PC-3 (cell line): ENCODE measurements at regions not wholly inside any gene's neighbourhood (a gene's known extent, or its start where the extent isn't known, plus 50 kb on each side); places are given as distances from the start of the nearest gene placed in this dataset.

Experiments used
- EZH2 ChIP-seq: fragments of 300-600 bp; sonication (generic); IDR thresholded peaks from one replicate; pipeline ENCODE4 v1.6.1; 2017; ENCODE audit warnings: antibody characterized with exemption, mild to moderate bottlenecking, low read length; ENCODE audit not compliant: unreplicated experiment
- TF ChIP-seq, protein P1 (sequence below): fragments of 300-600 bp; sonication (generic); conservative IDR thresholded peaks from 2 replicates; pipeline ENCODE4 v1.5.1; 2017; ENCODE audit warnings: antibody characterized with exemption, low read depth, mild to moderate bottlenecking, low read length

GRCh38 chr10:120041807-120042559, 149.5 kb downstream of the SEC23IP start:
- TF ChIP-seq EZH2 = no peak
- TF ChIP-seq, protein P1, sequence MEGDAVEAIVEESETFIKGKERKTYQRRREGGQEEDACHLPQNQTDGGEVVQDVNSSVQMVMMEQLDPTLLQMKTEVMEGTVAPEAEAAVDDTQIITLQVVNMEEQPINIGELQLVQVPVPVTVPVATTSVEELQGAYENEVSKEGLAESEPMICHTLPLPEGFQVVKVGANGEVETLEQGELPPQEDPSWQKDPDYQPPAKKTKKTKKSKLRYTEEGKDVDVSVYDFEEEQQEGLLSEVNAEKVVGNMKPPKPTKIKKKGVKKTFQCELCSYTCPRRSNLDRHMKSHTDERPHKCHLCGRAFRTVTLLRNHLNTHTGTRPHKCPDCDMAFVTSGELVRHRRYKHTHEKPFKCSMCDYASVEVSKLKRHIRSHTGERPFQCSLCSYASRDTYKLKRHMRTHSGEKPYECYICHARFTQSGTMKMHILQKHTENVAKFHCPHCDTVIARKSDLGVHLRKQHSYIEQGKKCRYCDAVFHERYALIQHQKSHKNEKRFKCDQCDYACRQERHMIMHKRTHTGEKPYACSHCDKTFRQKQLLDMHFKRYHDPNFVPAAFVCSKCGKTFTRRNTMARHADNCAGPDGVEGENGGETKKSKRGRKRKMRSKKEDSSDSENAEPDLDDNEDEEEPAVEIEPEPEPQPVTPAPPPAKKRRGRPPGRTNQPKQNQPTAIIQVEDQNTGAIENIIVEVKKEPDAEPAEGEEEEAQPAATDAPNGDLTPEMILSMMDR = no peak
